CD14-positive monocyte (primary cell): ENCODE measurements at regions not wholly inside any gene's neighbourhood (a gene's known extent, or its start where the extent isn't known, plus 50 kb on each side); places are given as distances from the start of the nearest gene placed in this dataset.

Experiments used
- DNase-seq, 3 donors: peaks; one replicate each; pipeline ENCODE4 v3.0.0-alpha.2; 2011 to 2022
- H2AFZ ChIP-seq: 2 replicates; pipeline ENCODE4 v1.6.0; 2012; ENCODE audit warnings: mild to moderate bottlenecking, low read depth, low read length, inconsistent platforms; ENCODE audit not compliant: insufficient read depth, poor library complexity, severe bottlenecking
- H3K27ac ChIP-seq, 2 donors: 1 replicate in 1 of 2; 2 replicates in 1 of 2; pipeline ENCODE4 v1.5.1; 2012 to 2013; ENCODE audit warnings: low read length in 2 of 2, control low read depth in 1 of 2, inconsistent platforms in 1 of 2, low read depth in 1 of 2, mild to moderate bottlenecking in 1 of 2
- H3K27me3 ChIP-seq, 2 donors: one replicate each; pipeline versions ENCODE4 v1.6.0 to v1.6.1; 2011 to 2013; ENCODE audit warnings: low read length in 2 of 2; ENCODE audit not compliant: control insufficient read depth in 2 of 2, insufficient read depth in 2 of 2
- H3K36me3 ChIP-seq, 2 donors: replicated peaks in 1 of 2; 1 replicate in 1 of 2; 2 replicates in 1 of 2; pipeline versions ENCODE4 v1.5.1 to v1.6.1; 2012 to 2013; ENCODE audit warnings: low read length in 2 of 2, control low read depth in 1 of 2, inconsistent platforms in 1 of 2, mild to moderate bottlenecking in 1 of 2; ENCODE audit not compliant: insufficient read depth in 2 of 2, control insufficient read depth in 1 of 2
- H3K4me1 ChIP-seq, 2 donors: 1 replicate in 1 of 2; 2 replicates in 1 of 2; pipeline versions ENCODE4 v1.5.1 to v1.6.1; 2012 to 2013; ENCODE audit warnings: low read length in 2 of 2, control low read depth in 1 of 2, inconsistent platforms in 1 of 2, mild to moderate bottlenecking in 1 of 2, moderate library complexity in 1 of 2; ENCODE audit not compliant: insufficient read depth in 2 of 2, control insufficient read depth in 1 of 2
- H3K4me2 ChIP-seq: replicated peaks from 2 replicates; pipeline ENCODE3; 2012; ENCODE audit warnings: low read length, moderate library complexity, mild to moderate bottlenecking; ENCODE audit not compliant: poor library complexity, severe bottlenecking; ENCODE audit errors: extremely low read depth
- H3K4me3 ChIP-seq, 3 experiments: fragments of 200-600 bp in 1 of 3; sonication (generic) in 1 of 3; replicated peaks in 1 of 3; 1 replicate in 2 of 3; 2 replicates in 1 of 3; pipeline ENCODE4 v1.5.1; 2011 to 2013; ENCODE audit warnings: low read length in 3 of 3, mild to moderate bottlenecking in 3 of 3, control low read depth in 2 of 3, low read depth in 2 of 3, inconsistent platforms in 1 of 3, moderate library complexity in 1 of 3
- H3K79me2 ChIP-seq: 2 replicates; pipeline ENCODE4 v1.6.0; 2012; ENCODE audit warnings: mild to moderate bottlenecking, control low read depth, inconsistent platforms, low read length, moderate library complexity; ENCODE audit not compliant: insufficient read depth
- H3K9ac ChIP-seq: 2 replicates; pipeline ENCODE4 v1.6.0; 2017; ENCODE audit warnings: low read length, mild to moderate bottlenecking; ENCODE audit not compliant: insufficient read depth, poor library complexity, severe bottlenecking
- H3K9me3 ChIP-seq, 2 donors: replicated peaks in 1 of 2; 1 replicate in 1 of 2; 2 replicates in 1 of 2; pipeline versions ENCODE4 v1.5.1 to v1.6.1; 2012 to 2013; ENCODE audit warnings: low read length in 2 of 2, control low read depth in 1 of 2; ENCODE audit not compliant: control insufficient read depth in 1 of 2, insufficient read depth in 1 of 2
- H4K20me1 ChIP-seq: 2 replicates; pipeline ENCODE4 v1.6.0; 2012; ENCODE audit warnings: mild to moderate bottlenecking, low read length, control low read depth, moderate library complexity; ENCODE audit not compliant: insufficient read depth
- H3K27ac Mint-ChIP-seq, 7 donors: one replicate each; pipeline ENCODE4 v1.8.0; 2020; ENCODE audit warnings: mild to moderate bottlenecking in 7 of 7, mixed read lengths in 7 of 7, moderate library complexity in 6 of 7, inconsistent platforms in 2 of 7
- H3K27me3 Mint-ChIP-seq, 3 donors: one replicate each; pipeline ENCODE4 v1.8.0; 2021 to 2022; ENCODE audit warnings: low read depth in 3 of 3, mild to moderate bottlenecking in 3 of 3, mixed read lengths in 3 of 3, moderate library complexity in 3 of 3, inconsistent platforms in 1 of 3
- H3K36me3 Mint-ChIP-seq, 2 donors: one replicate each; pipeline ENCODE4 v1.8.0; 2020; ENCODE audit warnings: mixed read lengths in 2 of 2, inconsistent platforms in 1 of 2, mild to moderate bottlenecking in 1 of 2
- H3K4me1 Mint-ChIP-seq: one replicate; pipeline ENCODE4 v1.8.0; 2020; ENCODE audit warnings: mild to moderate bottlenecking, mixed read lengths
- H3K4me3 Mint-ChIP-seq, 2 donors: one replicate each; pipeline ENCODE4 v1.8.0; 2020; ENCODE audit warnings: mild to moderate bottlenecking in 2 of 2, mixed read lengths in 2 of 2, moderate library complexity in 1 of 2
- H3K9me3 Mint-ChIP-seq, 7 donors: one replicate each; pipeline ENCODE4 v1.8.0; 2020 to 2022; ENCODE audit warnings: mixed read lengths in 7 of 7, mild to moderate bottlenecking in 6 of 7, moderate library complexity in 6 of 7, inconsistent platforms in 2 of 7
- WGBS: methylation state at CpG from one replicate; pipeline ENCODE4 v1.1.5; 2013; ENCODE audit warnings: missing lambda C conversion rate; ENCODE audit not compliant: insufficient coverage; 5-methylcytosine and 5-hydroxymethylcytosine counted together
- intact Hi-C, 2 donors: fragments of 100-400 bp; cut with micrococcal nuclease; formaldehyde crosslinking; loops; one replicate each; pipeline versions ENCODE4 v1.15.0 to v1.15.1; 2023
- TF ChIP-seq, protein P1 (sequence below): fragments of 200-600 bp; IDR thresholded peaks from one replicate; pipeline ENCODE4 v1.8.0; 2022; ENCODE audit warnings: antibody characterized with exemption, mild to moderate bottlenecking

DNA sequence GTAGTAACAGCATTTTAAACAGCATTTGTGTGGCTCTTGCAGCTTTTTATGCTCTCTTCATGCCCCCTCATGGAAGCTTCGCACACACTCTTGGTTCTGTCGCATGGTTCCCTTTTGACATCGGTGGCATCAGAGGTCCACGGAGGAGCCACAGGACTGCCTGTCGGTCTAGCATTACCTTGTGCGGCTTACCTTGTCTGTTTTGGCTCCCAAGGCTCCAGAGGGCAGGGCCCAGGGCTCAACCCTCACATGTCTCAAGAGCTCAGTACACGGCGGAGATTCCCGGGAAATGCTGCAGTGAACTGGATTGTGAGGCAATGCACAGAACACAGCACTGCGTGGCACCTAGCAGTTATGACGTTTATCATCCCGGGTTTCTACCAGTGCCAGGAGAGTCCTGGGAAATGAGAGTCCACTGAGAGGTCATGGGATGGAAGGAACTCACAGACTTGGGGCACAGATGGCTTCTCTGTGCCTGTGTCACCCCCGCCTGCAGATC lies 1015.8 kb downstream of the TBC1D22A start:
- Mint-ChIP-seq H3K27me3 (peaks cover 1 to 6% (median 2%) of the 10 kb centered on the region in 3 donors), H3K36me3 (no peaks in the 10 kb centered on the region), H3K4me3 (no peak overlapping the region), H3K9me3 (peaks cover 0 to 16% (median 2%) of the 10 kb centered on the region in 7 donors), H3K4me1 (no peaks in the 10 kb centered on the region), H3K27ac (no peak overlapping the region)
- no peak for DNase-seq
- Histone ChIP-seq H3K79me2 (no peaks in the 10 kb centered on the region), H3K9me3 (no peaks in the 10 kb centered on the region), H3K4me3 (no peak overlapping the region), H3K36me3 (no peaks in the 10 kb centered on the region), H2AFZ (no peak overlapping the region), H3K27ac (no peak overlapping the region), H3K9ac (no peak overlapping the region), H3K4me1 (no peaks in the 10 kb centered on the region), H3K4me2 (no peak overlapping the region), H4K20me1 (no peaks in the 10 kb centered on the region), H3K27me3 (no peaks in the 10 kb centered on the region)
- TF ChIP-seq, protein P1, sequence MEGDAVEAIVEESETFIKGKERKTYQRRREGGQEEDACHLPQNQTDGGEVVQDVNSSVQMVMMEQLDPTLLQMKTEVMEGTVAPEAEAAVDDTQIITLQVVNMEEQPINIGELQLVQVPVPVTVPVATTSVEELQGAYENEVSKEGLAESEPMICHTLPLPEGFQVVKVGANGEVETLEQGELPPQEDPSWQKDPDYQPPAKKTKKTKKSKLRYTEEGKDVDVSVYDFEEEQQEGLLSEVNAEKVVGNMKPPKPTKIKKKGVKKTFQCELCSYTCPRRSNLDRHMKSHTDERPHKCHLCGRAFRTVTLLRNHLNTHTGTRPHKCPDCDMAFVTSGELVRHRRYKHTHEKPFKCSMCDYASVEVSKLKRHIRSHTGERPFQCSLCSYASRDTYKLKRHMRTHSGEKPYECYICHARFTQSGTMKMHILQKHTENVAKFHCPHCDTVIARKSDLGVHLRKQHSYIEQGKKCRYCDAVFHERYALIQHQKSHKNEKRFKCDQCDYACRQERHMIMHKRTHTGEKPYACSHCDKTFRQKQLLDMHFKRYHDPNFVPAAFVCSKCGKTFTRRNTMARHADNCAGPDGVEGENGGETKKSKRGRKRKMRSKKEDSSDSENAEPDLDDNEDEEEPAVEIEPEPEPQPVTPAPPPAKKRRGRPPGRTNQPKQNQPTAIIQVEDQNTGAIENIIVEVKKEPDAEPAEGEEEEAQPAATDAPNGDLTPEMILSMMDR: no peak
- intact Hi-C loops: no loop called here
- WGBS: 96% methylated on average over 13 of the region's 13 CpGs

DNA sequence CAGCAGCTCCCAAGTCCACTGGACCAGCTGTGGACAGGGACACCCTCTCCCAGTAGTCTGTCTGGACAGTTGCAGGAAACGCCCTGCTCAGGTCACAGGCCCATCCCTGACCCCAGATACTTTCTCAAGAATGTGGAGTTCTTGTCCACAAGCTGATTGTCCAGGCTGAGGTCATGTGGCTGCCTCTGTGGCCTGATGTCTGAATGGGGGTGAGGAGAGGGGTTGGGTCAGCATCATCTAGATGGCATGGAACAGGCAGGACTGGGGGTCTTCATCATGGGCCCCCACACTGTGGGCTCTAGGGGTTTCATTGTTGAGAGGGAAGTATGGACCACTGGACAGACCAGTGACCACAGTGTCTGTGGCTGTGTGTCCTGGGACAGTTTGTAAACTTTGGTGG lies 1015.0 kb downstream of the TBC1D22A start:
- Mint-ChIP-seq H3K4me3 (no peak overlapping the region), H3K9me3 (peaks cover 0 to 11% (median 1%) of the 10 kb centered on the region in 7 donors), H3K36me3 (no peaks in the 10 kb centered on the region), H3K4me1 (no peaks in the 10 kb centered on the region), H3K27ac (peak overlapping the region in 1 of 7 donors; percentile 22), H3K27me3 (peaks cover 1 to 6% (median 2%) of the 10 kb centered on the region in 3 donors)
- WGBS: 43% methylated on average over 1 of the region's 1 CpG
- no peaks in the 10 kb centered on the region for H3K4me1 ChIP-seq
- no peak overlapping the region for H3K9ac ChIP-seq
- no peaks in the 10 kb centered on the region for H3K27me3 ChIP-seq
- H3K79me2 ChIP-seq: no peaks in the 10 kb centered on the region
- H4K20me1 ChIP-seq: no peaks in the 10 kb centered on the region
- H3K4me2 ChIP-seq: no peak overlapping the region
- DNase-seq: no peak
- H3K4me3 ChIP-seq: no peak overlapping the region
- H3K27ac ChIP-seq: no peak overlapping the region
- no peak overlapping the region for H2AFZ ChIP-seq
- TF ChIP-seq, protein P1: no peak
- intact Hi-C loops: no loop called here
- no peaks in the 10 kb centered on the region for H3K9me3 ChIP-seq
- H3K36me3 ChIP-seq: no peaks in the 10 kb centered on the region
